ENCODE measurements at regions not wholly inside any gene's neighbourhood (a gene's known extent, or its start where the extent isn't known, plus 50 kb on each side); places are given as distances from the start of the nearest gene placed in this dataset.
A peak's percentile ranks its signal among the peaks of the same experiment; 100 is the strongest.
"Not testable (repeated sequence)": the region's sequence is repeated elsewhere in the genome, so short reads cannot be mapped to it uniquely, and the experiment has no call there.

DNA sequence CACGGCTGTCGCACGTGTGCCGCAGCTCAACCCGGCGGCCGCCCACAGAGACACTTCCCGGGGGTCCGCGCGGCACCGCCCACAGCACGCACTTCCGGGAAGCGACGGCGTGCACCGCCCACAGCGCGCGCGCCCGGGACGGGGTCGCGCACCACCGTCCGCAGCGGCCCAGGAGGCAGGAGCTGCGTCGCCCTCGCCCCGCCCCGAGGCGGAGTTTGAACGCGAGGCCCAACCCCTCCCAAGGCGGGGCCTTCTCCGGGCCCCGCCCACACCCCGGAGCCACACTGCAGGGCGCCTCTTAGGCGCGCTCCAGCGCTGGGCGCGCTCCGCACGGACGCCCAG, 5366.8 kb upstream of the TPTE start:
- H3K27me3 ChIP-seq (ENCODE audit: low read depth, low read length); H3K36me3 ChIP-seq (ENCODE audit: control insufficient read depth in 1 of 2, insufficient read depth in 2 of 2, low read length in 2 of 2); H3K27ac ChIP-seq (ENCODE audit: low read length); H3K9me3 ChIP-seq (ENCODE audit: control insufficient read depth in 1 of 2, low read length in 2 of 2); H3K4me1 ChIP-seq (ENCODE audit: control insufficient read depth in 1 of 2, insufficient read depth in 2 of 2, low read length in 2 of 2): not testable (repeated sequence)
- peak overlapping the region in 1 of 2 donors; percentile 24 for H3K4me3 ChIP-seq (ENCODE audit: low read depth in 1 of 2, low read length in 2 of 2)

DNA sequence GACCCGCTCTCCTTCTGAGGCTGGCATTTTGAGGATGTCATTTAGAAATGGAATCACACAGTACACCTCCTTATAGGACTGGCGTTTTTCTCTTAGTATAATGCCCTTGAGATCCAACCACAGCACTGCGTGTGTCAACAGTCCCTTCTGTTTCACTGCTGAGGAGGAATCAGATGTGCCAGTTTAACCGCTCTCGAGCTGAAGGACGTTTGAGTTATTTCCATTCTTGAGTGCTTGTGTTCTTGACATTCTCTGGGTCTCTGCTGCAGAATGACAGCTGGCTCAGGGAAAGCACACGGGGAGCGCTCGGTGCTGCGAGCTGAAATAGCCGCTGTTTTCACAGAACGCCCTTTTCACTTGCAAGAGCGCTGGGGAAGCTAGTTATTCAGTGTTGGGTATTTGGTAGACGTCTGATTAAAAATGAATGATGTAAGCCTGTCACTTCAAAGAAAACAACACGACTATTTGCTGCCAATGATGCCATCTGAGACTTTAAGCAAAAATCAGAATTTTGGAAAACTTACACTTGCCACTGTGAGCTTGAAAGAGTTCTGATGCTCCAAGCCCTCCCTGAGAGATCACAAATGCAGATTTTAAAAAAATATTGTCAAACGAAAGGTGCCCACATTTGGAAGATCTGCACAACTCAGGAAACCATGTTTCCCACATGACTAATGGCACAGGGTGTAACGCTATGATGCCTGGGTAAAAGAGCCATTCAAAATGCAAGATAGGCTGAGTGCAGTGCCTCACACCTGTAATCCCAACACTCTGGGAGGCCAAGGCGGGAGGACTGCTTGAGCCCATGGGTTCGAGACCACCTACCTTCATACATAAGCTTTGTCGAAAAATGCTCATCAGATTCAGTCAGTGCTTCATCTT, 5358.4 kb upstream of the TPTE start:
- not testable (repeated sequence) for H3K9me3 ChIP-seq (ENCODE audit: control insufficient read depth in 1 of 2, low read length in 2 of 2); H3K36me3 ChIP-seq (ENCODE audit: control insufficient read depth in 1 of 2, insufficient read depth in 2 of 2, low read length in 2 of 2); H3K4me3 ChIP-seq (ENCODE audit: low read depth in 1 of 2, low read length in 2 of 2); H3K4me1 ChIP-seq (ENCODE audit: control insufficient read depth in 1 of 2, insufficient read depth in 2 of 2, low read length in 2 of 2); H3K27ac ChIP-seq (ENCODE audit: low read length); H3K27me3 ChIP-seq (ENCODE audit: low read depth, low read length)

DNA sequence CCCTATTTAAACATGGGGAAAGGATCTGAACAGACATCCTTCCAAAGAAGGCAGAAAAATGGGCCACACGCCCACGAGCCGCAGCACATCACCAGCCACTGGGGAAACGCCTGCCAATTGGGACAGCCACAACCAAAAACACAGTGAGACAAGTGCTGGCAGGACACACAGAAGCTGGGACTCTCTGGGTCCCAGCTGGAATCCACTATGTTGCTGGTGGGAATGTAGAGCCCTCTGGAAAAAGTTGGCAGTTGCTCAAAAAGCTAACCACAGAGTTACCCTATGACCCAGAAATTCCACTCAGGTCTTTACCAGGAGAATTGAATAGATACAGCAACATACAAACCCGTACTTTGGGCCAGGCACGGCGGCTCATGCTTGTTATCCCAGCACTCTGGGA, 5355.6 kb upstream of the TPTE start:
- not testable (repeated sequence) for H3K4me3 ChIP-seq (ENCODE audit: low read depth in 1 of 2, low read length in 2 of 2); H3K9me3 ChIP-seq (ENCODE audit: control insufficient read depth in 1 of 2, low read length in 2 of 2); H3K27me3 ChIP-seq (ENCODE audit: low read depth, low read length); H3K36me3 ChIP-seq (ENCODE audit: control insufficient read depth in 1 of 2, insufficient read depth in 2 of 2, low read length in 2 of 2); H3K4me1 ChIP-seq (ENCODE audit: control insufficient read depth in 1 of 2, insufficient read depth in 2 of 2, low read length in 2 of 2); H3K27ac ChIP-seq (ENCODE audit: low read length)

All from muscle layer of duodenum (tissue), 2 donors.